ENCODE measurements at regions not wholly inside any gene's neighbourhood (a gene's known extent, or its start where the extent isn't known, plus 50 kb on each side); places are given as distances from the start of the nearest gene placed in this dataset.

DNA sequence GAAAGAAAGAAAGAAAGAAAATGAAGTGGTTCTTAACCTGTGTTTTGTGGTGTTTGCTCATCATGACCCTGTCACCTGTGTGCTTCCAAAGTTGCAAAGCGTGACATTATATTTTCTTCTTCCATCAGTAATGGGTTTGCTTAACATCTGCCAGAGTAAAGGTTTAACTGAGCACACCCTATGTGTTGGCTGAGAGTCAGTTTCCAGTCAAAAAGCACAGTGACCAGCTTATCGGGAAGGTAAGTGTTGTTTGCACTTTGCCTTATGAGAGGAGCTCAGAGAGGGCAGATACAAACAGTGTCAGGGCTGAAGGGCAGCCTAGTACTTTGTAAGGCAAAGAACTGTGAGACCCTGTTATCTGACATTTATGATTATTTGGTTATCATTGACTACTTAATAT lies 406.2 kb upstream of the CWC22 start:
- TF ChIP-seq ZNF280D (tag by site-specific recombination; IDR thresholded peaks at IDR 0.05) (no peak), ZNF837 (tag by site-specific recombination; IDR thresholded peaks at IDR 0.05) (no peak), SP2 (tag by site-specific recombination; IDR thresholded peaks at IDR 0.05) (no peak), CTCF (tag by site-specific recombination; IDR thresholded peaks at IDR 0.05) (no peak), PRDM10 (tag by site-specific recombination; IDR thresholded peaks at IDR 0.05) (no peak), ZNF148 (tag by site-specific recombination; IDR thresholded peaks at IDR 0.05; ENCODE audit: borderline replicate concordance) (no peak), TCF7L2 (IDR thresholded peaks at IDR 0.05; ENCODE audit: borderline replicate concordance, low read depth, low read length) (no peak), KLF10 (tag by site-specific recombination; IDR thresholded peaks at IDR 0.05) (no peak), ZNF214 (tag by site-specific recombination; IDR thresholded peaks at IDR 0.05; ENCODE audit: borderline replicate concordance) (no peak), ZNF133 (tag by site-specific recombination; IDR thresholded peaks at IDR 0.05) (no peak), ZNF692 (tag by site-specific recombination; IDR thresholded peaks at IDR 0.05) (no peak)
- TF ChIP-seq, protein P1, sequence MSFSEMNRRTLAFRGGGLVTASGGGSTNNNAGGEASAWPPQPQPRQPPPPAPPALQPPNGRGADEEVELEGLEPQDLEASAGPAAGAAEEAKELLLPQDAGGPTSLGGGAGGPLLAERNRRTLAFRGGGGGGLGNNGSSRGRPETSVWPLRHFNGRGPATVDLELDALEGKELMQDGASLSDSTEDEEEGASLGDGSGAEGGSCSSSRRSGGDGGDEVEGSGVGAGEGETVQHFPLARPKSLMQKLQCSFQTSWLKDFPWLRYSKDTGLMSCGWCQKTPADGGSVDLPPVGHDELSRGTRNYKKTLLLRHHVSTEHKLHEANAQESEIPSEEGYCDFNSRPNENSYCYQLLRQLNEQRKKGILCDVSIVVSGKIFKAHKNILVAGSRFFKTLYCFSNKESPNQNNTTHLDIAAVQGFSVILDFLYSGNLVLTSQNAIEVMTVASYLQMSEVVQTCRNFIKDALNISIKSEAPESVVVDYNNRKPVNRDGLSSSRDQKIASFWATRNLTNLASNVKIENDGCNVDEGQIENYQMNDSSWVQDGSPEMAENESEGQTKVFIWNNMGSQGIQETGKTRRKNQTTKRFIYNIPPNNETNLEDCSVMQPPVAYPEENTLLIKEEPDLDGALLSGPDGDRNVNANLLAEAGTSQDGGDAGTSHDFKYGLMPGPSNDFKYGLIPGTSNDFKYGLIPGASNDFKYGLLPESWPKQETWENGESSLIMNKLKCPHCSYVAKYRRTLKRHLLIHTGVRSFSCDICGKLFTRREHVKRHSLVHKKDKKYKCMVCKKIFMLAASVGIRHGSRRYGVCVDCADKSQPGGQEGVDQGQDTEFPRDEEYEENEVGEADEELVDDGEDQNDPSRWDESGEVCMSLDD (tag by site-specific recombination; IDR thresholded peaks at IDR 0.05), result no peak
- TF ChIP-seq, protein P2, sequence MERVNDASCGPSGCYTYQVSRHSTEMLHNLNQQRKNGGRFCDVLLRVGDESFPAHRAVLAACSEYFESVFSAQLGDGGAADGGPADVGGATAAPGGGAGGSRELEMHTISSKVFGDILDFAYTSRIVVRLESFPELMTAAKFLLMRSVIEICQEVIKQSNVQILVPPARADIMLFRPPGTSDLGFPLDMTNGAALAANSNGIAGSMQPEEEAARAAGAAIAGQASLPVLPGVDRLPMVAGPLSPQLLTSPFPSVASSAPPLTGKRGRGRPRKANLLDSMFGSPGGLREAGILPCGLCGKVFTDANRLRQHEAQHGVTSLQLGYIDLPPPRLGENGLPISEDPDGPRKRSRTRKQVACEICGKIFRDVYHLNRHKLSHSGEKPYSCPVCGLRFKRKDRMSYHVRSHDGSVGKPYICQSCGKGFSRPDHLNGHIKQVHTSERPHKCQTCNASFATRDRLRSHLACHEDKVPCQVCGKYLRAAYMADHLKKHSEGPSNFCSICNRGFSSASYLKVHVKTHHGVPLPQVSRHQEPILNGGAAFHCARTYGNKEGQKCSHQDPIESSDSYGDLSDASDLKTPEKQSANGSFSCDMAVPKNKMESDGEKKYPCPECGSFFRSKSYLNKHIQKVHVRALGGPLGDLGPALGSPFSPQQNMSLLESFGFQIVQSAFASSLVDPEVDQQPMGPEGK (tag by site-specific recombination; IDR thresholded peaks at IDR 0.05), result no peak
